Suppressor macrophage (primary cell): ENCODE measurements at regions not wholly inside any gene's neighbourhood (a gene's known extent, or its start where the extent isn't known, plus 50 kb on each side); places are given as distances from the start of the nearest gene placed in this dataset.

ENCODE experiments used
- DNase-seq, 4 experiments: peaks; one replicate each; pipeline ENCODE4 v3.0.0-alpha.2; 2020 to 2022

GRCh38 chr3:156760333-156760732 is 65.8 kb upstream of the LEKR1 start:
- DNase-seq, result peak; percentile 43 to 78 (median 62)

- DNase-seq, result no peak
Measured at GRCh38 chr3:156761007-156761406, 65.1 kb upstream of the LEKR1 start.

GRCh38 chr3:156761713-156762451 is 64.3 kb upstream of the LEKR1 start:
- no peak for DNase-seq

GRCh38 chr3:156762631-156763185 is 63.4 kb upstream of the LEKR1 start:
- peak in 1 of 4 experiments; percentile 18 for DNase-seq

- DNase-seq, result no peak
Measured at GRCh38 chr3:156763386-156763785, 62.8 kb upstream of the LEKR1 start.

- no peak for DNase-seq
Measured at GRCh38 chr3:156763931-156764720, 62.0 kb upstream of the LEKR1 start.

GRCh38 chr3:156764751-156765150 is 61.4 kb upstream of the LEKR1 start:
- peak; percentile 21 to 76 (median 38) for DNase-seq

- no peak for DNase-seq
Measured at GRCh38 chr3:156768390-156768789, 57.8 kb upstream of the LEKR1 start.

- DNase-seq, result no peak
Measured at GRCh38 chr3:156769721-156770654, 56.2 kb upstream of the LEKR1 start.

GRCh38 chr3:156770699-156771414 is 55.3 kb upstream of the LEKR1 start:
- no peak for DNase-seq

- no peak for DNase-seq
Measured at GRCh38 chr3:156772588-156773206, 53.5 kb upstream of the LEKR1 start.

- DNase-seq, result no peak
Measured at GRCh38 chr3:156776031-156776430, 50.1 kb upstream of the LEKR1 start.
